HG02981 (cell line): ENCODE measurements at regions not wholly inside any gene's neighbourhood (a gene's known extent, or its start where the extent isn't known, plus 50 kb on each side); places are given as distances from the start of the nearest gene placed in this dataset.

Experiments used
- ATAC-seq: cut with Tn5 transposase; IDR thresholded peaks from one replicate; pipeline ENCODE4 v1.9.1; 2021; ENCODE audit warnings: mild to moderate bottlenecking, moderate library complexity; ENCODE audit not compliant: unreplicated experiment

- peak; percentile 73 for ATAC-seq
These were observed 475.4 kb downstream of the PTPRU start for GRCh38 chr1:29711582-29712283.

DNA sequence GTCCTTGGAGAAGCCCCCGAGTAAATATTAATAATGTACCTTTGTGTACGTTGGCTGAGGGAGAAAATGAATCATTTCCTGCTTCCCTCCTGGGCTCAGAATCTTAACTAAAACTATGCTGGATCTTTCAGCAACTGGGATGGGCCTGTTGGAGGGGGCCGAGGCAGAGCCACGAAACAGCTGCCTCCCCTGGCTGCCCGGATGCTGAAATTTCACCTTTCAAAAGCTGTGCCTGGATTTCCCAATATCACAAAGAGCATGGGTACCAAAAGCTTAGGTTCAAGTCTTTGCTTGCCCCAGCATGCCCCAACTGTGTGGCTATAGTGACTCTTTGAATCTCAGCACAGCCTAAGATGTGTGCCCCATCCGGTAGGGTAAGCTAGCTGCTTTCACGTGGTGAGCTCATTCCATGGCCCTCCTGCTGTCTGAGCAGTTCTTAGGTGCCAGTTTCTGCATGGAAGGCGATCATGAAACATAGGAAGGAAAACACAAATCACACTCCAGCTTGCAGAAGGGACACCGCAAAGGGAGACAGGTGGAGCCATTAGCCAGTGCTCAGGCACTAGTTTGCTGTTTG is 473.5 kb downstream of the PTPRU start:
- no peak for ATAC-seq

DNA sequence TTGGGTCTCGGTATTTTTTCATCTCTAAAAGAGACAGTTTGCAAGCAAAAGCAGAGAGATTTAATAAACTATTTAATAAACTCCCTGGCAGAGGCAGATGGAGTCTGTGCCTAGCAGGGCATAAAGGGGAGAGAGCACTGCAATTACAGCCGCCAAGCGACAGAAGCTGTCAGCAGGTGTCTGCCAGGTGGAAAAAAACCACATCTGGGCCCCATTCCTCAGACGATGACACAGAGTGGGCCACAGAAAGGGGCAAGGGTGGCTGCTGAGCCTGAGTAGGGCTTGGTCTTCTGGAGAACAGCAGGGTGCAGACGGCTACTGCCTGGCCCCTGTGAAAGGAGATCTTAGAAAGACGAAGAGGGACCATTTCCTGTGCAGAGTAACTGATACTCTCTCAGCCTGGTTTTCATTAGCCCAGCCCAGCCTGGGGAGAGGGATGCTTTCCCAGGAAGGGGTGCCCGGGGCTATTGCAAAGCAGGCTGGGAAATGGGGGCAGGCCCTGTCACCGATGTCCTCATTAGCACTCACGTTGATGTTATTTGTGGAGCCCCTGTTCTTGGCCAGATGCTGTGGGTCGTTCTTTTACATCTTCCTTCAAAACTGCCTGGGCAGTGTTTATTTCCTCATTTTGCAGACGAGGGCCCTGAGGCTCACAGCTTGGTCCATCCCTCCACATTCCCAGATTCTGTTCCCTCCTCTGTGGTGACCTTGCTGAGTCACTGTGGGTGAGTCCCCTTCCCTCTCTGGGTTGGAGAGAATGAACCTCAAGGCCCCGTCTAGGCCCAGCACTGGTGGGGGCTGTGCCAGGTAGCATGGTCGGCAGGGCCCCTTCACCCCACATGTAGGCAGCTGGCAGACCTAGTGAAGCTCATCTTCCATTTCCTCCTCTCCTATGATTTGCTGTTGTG is 472.7 kb downstream of the PTPRU start:
- no peak for ATAC-seq

DNA sequence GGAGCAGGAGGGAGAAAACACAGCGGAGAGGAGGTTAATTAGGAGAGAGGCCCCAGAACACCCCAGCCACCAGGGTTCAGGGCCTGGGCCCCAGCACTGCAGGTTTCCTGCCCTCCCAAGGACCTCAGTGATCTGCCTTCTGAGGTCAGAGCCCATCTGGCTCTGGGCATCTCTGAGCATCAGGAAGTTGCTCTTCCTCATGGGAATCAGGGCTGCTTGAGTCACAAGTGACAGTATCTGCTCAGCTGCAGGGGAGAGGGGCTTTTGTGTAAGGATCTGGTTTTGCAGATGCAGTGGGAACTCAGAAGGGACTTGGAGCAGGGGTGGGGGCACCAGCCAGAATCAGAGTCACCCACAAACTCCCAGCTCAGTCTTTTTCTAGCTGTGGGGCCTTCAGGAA is 472.1 kb downstream of the PTPRU start:
- ATAC-seq: no peak

DNA sequence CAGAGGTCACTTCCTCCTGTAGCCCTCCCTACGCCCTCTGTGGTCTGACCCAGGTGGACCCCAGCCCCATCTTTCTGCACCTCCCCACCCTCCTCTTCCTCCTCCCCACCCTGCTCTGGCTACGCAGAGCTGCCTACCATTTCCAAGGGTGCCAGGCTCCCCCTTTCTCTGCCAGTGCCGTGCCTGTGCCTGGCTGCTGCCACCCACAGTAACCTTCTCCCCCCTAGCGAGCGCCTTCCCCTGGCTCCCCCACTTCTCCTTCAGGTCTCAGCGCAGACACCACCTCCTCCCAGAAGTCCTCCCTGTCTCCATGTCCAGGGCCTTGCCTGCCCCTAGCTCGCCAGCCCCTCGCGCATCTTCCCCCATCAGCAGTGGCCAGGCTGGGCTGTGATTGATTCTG is 471.5 kb downstream of the PTPRU start:
- ATAC-seq: no peak

DNA sequence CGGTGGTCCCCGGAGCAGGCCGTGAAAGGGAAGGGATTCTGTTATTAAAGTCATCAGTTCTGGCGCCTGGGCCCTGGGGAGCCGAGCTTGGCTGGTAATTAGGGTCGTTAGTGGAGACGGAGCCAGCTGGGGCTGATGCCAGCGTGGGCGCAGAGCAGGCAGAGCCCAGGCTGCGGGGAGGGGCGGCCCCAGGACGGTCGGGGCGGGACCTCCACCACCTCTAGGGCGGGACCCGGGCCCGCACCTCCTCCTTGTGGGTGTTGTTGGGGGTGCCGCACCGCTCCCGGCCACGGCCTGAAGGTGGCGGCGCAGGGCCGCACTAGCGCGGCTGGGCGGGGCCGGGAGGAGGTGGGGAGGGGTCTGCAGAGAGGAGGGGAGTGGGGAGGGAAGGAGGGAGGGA is 470.6 kb downstream of the PTPRU start:
- no peak for ATAC-seq

DNA sequence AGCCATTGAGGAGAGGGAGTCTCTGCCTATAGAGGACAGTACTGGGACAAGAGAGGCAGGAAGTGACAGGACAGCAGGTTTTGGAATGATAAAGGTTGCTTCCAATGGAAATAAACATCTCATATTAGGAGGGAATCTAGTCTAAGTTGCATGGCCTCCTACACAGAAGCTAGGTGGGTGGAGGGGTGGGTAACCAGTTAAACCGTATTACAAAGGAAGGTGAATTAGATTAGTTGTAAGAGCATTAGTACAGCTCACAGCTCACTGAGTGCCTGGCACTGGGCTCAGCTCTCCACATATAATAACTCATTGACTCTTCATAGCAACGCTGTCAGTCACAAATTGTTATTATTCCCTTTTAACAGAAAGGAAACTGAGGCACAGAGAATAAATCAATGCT is 468.1 kb downstream of the PTPRU start:
- no peak for ATAC-seq

GRCh38 chr1:29703596-29704370 is 467.5 kb downstream of the PTPRU start:
- ATAC-seq: no peak

DNA sequence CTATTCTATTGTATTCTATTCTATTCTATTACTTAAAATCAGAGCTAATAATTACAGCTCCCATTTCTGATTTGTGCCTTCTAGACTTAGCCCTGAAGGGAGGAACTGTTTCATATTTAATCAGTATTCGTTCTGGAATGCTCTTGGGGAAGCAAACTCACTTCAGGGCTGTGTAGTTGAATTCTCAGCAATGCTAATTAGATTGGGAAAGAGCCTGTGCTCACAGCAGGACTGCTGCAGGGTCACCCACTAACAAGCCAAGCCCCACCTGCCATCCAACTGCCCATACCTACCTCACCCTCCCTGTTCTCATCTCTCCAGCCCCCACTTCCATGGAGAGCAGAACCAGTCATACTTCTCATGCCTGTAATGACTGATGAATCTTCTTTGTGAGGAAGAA is 464.2 kb downstream of the PTPRU start:
- ATAC-seq: no peak

DNA sequence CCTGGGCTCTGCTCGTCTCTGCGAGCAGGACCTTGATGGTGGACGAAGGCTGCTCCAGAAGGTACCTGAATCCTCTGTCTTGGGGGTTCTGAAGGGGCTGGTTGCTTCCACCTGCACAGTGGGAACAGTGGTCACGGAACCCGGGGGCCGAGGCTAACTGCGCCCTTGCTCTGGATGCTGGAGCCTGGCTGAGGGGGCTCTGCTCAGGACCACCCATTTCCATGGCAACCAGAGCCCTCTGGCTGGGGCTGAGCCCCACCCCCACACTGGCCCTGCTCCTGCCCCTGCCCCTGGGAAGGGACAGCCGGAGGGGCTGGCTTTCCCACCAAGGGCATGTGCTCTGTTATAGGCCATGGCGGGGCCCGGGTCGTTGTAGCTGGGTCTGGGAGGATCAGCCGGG is 462.3 kb downstream of the PTPRU start:
- ATAC-seq: no peak

GRCh38 chr1:29698033-29698432 is 461.7 kb downstream of the PTPRU start:
- ATAC-seq: no peak

DNA sequence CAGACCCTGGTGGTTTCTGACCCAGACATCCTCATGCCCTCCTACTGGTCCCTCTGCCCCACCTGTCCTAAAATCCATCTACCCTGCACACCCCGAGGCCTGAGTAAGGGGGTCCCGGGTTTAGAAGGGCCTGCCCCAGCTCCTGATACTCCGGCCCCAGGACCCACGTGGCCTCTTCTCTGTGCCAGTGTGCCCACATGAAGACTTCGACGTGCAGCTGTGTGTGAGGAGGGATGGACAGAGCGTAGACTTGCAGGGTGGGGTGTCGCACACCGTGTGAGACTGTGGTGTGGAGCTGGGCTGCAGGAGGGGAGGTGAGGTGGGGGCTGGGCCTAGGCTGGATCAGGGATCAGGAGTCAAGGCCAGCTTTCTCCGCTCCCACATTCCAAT is 461.1 kb downstream of the PTPRU start:
- ATAC-seq: no peak

DNA sequence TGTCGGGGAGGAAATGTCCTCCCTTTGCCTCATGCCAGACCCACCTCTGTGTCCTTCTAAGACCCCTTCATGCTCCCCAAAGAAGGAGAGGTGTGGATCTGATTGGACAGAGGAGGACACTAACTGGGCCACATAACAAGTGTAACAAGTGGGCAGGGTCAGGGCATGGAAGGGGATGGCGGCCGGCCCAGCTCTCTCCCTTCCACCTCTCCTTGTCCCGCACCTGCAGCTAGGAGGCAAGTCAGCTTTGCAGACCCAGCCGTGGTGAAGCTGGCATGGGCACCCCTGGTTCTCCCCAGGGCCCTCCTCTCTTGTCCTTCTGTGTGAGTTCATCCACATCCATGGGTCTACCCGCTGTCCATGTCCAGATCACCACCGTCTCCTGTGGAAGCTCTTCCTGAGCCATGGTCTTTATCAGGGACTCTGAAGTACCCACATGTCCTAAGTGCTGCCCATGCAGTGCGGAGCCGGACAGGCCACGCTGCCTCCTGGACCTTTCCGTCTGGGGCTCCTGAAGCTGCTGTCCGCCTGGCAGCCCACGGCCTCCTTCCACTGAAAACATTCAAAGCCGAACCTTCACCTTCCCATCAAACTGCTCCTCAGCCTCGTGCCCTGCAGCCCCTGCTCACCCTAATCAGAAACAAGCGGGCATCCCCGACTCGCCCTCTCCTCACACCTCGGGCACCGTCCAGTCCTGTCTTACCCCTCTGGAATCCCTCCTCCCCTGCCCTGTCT is 460.5 kb downstream of the PTPRU start:
- ATAC-seq: no peak

DNA sequence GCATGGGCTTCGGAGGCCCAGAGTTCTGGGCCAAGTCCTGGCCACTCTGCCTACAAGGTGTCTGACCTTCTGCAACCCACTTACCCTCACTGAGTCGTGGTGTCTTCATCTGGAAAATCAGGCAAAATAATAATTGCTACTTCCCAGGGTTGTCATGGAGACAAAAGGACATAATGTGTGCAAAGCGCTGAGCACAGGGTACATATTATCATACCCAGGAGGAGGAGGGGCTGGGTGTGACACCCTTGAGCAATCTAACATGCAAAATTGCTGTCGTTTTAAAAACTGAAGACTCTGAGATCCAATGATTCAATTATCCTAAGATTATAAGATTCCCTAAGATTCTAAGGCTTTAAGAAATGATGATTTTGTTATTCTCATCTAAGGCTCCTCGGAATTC is 459.5 kb downstream of the PTPRU start:
- ATAC-seq: no peak

- no peak for ATAC-seq
These were observed 458.7 kb downstream of the PTPRU start for GRCh38 chr1:29695036-29695435.

GRCh38 chr1:29691499-29691898 is 455.2 kb downstream of the PTPRU start:
- no peak for ATAC-seq

DNA sequence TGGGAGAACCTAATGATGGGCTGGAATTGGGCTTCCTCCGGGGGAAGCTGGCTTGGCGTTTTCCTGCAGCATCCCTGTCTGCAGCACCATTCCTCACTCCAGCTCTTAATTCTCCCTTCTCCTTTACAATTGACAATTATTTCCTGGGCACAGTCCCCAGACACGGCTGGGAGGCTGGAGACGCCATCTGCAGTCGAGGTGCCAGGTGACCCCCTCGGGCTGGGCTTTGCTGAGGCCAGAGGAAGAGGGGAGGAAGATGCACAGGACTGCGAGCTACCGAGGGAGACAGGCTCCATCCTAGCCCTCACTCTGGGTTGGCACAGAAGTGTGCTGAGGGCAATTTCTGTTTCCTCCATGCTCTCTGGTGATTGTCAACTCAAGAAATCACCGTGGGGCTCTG is 453.8 kb downstream of the PTPRU start:
- no peak for ATAC-seq

DNA sequence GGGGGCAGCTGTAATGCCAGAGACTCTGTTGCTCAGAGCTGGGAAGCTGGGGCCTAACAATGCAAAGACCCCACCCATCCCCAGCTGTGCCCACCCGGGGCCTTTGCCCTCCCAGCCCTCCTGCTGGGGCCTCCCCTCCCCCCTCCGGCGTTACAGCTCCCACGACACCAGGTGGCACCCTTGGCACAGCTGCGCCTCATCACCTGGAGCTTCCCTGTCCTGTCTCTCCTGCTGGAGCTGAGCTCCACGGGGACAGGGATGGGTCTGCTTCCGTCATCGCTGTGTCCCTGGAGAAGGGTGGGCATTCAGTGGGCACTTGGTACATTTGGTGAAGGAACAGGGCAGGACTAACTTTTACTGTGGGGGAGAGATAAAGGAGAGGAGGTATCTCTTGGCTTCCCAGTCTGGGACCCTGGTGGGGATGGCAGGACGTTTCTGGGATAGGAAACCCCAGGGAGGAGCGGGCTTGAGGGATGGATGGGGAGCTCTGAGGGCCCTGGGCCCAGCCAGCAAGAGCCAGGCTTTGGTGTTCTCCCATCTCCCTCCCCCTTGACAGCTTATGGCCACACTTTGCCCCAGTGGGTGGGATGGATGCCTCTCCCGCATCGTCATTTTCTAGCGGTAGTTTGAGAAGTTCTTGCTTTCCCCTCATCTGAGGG is 453.2 kb downstream of the PTPRU start:
- no peak for ATAC-seq

- no peak for ATAC-seq
These were observed 452.4 kb downstream of the PTPRU start for GRCh38 chr1:29688471-29689365.
